H7 (cell line): ENCODE measurements at regions not wholly inside any gene's neighbourhood (a gene's known extent, or its start where the extent isn't known, plus 50 kb on each side); places are given as distances from the start of the nearest gene placed in this dataset.
"Not testable (repeated sequence)": the region's sequence is repeated elsewhere in the genome, so short reads cannot be mapped to it uniquely, and the experiment has no call there.

Source experiments
- DNase-seq: peaks from one replicate; pipeline ENCODE4 v3.0.0; 2012
- H3K27me3 ChIP-seq: 2 replicates; pipeline ENCODE4 v1.6.0; 2011; ENCODE audit warnings: mild to moderate bottlenecking, low read length; ENCODE audit not compliant: control insufficient read depth, insufficient read depth
- H3K36me3 ChIP-seq: replicated peaks from 2 replicates; pipeline ENCODE4 v1.5.1; 2011; ENCODE audit warnings: low read length; ENCODE audit not compliant: control insufficient read depth, insufficient read depth
- H3K4me3 ChIP-seq: 2 replicates; pipeline ENCODE4 v1.5.1; 2011; ENCODE audit warnings: low read depth, mild to moderate bottlenecking, control low read depth, low read length, moderate library complexity; ENCODE audit not compliant: insufficient read depth

DNA sequence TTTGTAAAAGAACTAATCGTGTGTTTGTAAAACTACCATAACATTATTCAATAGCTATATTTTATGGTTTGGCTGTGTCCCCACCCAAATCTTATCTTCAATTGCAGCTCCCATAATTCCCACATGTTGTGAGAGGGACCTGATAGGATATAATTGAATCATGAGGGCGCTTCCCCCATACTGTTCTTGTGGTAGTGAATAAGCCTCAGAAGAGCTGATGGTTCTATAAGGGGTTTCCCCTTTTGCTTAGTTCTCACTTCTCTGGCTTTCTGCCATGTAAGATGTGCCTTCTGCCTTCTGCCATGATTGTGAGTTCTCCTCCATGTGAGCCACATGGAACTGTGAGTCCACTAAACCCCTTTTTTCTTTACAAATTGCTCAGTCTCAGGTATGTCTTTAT, 1372.3 kb downstream of the AMY1C start:
- Histone ChIP-seq H3K36me3 (no peaks in the 10 kb centered on the region), H3K4me3 (no peak overlapping the region), H3K27me3 (no peaks in the 10 kb centered on the region)
- DNase-seq = no peak

DNA sequence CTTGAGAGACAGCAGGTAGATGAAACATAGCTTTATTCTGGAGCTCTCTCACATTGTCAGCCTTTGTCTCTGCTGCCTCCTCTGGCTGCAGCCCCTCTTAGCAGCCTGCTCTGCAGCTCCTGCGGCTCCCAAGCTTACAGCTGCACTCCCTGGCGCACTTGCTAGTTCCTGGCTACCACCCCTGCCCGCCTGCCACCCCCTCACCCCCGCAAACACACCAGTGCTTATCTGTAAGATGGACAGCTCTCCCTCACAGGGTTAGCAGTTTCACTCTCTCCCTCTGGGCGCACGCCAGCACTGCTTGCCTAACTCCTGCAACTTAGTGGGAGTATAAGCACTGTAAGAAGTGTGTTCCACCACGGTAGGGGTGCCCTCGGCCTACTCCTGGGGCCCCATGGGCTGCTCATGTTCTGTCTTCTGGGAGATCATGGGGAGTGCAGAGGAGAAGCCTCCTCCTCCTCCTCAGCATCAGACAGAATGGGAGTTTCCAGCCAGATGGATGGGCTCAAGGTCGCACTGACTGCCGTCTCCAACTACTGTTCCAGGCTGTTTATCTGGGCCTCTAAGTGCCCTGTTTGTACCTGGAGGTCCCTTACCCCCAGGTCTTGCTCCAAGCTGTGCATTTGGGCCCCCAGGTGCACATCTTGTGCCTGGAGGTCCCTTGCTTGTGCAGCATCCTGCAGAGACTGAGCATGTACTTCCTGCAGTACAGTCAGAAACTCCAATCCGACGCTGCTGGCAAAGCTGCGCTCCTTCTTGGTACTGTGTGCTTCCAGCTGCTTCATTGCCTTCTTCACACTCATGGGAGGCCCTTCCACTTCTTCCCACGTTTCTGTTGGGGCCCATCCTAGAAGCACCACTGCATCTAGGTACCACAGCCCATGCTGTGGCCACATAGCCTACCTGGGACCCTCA, 1388.1 kb downstream of the AMY1C start:
- Histone ChIP-seq H3K27me3 (no peaks in the 10 kb centered on the region), H3K4me3 (no peak overlapping the region), H3K36me3 (no peaks in the 10 kb centered on the region)
- DNase-seq = peak; percentile 57

DNA sequence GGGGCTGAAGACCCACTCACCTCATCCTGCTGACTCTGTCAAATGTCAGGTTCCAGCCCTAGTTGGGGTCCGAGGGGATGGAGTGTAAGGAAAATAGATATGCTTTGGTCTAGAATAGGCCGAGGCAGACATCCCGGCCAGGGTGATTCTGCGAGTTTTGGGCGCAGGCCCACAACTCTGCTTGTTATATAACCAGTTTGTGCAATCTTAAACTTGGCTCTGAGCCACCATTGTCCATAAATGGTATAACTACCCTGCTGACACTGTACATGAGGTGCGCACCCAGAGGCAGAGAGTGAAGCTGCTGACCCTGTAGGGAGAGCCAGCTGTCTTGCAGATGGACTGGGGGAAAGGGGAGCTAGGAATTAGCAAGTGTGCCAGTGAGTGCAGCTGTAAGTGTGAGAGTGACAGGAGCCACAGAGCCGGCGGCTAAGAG, 1388.8 kb downstream of the AMY1C start:
- no peaks in the 10 kb centered on the region for H3K36me3 ChIP-seq
- no peaks in the 10 kb centered on the region for H3K27me3 ChIP-seq
- no peak for DNase-seq
- no peak overlapping the region for H3K4me3 ChIP-seq

DNA sequence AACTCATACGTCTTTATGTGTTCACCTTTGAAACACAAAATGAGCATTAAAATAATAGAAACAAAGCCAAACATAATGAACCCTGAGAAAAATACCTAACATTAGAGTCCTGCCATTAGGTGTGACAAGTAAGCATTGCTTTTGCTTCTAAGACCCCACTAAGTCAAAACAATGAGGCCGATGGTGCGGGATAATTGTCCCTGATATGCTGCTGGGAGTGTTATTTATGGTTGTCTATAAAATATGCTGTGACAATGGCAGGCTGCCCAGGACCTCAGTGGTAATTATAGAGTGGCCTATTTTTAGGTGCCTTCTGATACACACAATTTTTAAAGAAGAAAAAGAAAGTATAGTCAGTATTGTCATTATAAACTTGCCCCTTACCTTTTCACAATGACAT, 1423.1 kb downstream of the AMY1C start:
- no peaks in the 10 kb centered on the region for H3K36me3 ChIP-seq
- no peak for DNase-seq
- no peaks in the 10 kb centered on the region for H3K27me3 ChIP-seq
- no peak overlapping the region for H3K4me3 ChIP-seq

DNA sequence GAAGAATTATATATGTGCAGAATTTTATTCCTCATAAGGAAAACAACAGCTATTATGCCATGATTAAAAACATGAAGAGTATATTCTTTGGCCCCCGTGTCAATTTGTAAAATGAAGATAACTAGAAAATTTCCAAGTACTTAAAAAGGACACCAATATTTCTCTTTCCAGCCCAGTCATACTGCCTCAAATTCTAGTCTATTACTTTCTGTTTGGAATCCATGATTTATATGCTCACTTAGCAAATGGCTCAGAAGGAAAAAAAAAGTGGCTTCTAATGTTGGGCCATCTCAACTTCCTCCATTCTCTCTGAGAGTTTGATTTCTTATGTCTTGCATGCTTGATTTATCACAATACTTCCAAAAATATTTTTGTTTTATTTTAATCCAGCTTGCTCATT, 1431.1 kb downstream of the AMY1C start:
- Histone ChIP-seq H3K27me3 (no peaks in the 10 kb centered on the region), H3K4me3 (no peak overlapping the region), H3K36me3 (no peaks in the 10 kb centered on the region)
- no peak for DNase-seq

DNA sequence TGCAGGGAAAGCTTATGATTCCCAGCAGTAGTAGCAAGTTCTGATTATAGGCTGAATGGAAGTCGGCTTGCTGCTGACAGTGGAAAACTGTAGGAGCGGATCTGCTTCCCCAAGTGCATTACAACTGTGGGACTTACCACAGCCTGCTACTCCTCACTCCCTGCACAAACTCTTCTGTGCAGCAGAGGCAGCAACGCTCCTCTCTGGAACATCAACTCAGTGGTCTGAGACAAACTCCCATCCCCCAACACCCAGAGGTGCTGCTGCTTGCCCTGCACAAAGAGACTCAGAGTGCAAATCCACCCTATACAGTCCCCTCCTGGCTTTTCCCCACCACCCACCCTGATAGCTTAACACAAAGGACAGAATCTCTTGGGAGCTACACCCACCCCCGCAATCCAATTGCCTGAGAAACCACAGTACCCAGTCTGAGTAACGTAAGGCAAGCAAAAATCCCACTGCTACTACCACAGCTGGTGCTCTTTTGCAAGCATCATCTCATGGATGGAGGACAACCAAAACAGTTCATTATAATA, 1455.2 kb downstream of the AMY1C start:
- Histone ChIP-seq H3K27me3 (no peaks in the 10 kb centered on the region), H3K36me3 (no peaks in the 10 kb centered on the region), H3K4me3 (no peak overlapping the region)
- DNase-seq = peak; percentile 10

DNA sequence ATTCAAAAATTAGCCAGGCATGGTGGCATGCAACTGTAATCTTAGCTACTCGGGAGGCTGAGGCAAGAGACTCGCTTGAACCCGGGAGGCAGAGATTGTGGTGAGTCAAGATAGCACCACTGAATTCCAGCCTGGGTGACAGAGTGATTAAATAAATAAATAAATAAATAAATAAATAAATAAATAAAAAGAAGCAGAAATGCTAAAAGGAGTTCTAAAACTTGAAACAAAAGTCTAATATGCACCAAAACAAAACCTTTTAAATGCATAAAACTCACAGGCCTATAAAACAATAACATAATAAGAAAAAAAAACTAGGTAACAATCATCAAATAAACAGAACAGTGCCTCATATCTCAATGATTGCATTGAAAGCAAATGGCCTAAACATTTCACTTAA, 1458.9 kb downstream of the AMY1C start:
- H3K27me3 ChIP-seq = no peaks in the 10 kb centered on the region
- no peaks in the 10 kb centered on the region for H3K36me3 ChIP-seq
- DNase-seq = no peak
- no peak overlapping the region for H3K4me3 ChIP-seq

DNA sequence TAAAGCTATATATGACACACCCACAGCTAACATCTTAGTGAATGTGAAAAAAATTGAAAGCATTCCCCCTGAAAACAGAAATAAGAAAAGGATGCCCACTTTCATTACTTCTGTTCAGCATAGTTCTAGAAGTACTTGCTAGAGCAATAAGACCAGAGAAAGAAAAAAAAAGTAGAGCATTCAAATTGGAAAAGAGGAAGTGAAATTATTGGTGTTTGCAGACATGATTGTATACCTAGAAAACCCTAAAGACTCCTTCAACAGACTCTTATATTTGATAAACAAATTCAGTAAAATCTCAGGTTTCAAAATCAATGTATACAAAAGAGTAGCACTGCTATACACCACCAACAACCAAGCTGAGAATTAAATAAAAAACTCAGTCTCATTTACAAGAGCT, 1461.0 kb downstream of the AMY1C start:
- H3K27me3 ChIP-seq = no peaks in the 10 kb centered on the region
- no peaks in the 10 kb centered on the region for H3K36me3 ChIP-seq
- H3K4me3 ChIP-seq = no peak overlapping the region
- DNase-seq = no peak

DNA sequence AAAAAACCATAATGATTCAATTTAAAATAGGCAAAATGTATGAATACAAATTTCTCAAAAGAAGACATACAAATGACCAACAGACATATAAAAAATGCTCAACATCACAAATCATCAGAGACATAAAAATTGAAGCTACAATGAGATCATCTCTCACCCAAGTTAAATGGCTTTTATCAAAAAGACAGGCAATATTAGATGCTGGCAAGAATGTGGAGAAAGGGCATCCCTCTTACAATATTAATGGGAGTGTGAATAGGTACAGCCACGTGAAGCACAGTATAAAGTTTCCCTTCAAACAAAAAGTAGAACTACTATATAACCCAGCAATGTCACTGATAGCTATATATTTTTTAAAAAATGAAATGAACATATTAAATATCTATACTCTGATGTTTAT, 1481.7 kb downstream of the AMY1C start:
- no peak for DNase-seq
- H3K27me3 ChIP-seq = no peaks in the 10 kb centered on the region
- no peak overlapping the region for H3K4me3 ChIP-seq
- H3K36me3 ChIP-seq = no peaks in the 10 kb centered on the region

DNA sequence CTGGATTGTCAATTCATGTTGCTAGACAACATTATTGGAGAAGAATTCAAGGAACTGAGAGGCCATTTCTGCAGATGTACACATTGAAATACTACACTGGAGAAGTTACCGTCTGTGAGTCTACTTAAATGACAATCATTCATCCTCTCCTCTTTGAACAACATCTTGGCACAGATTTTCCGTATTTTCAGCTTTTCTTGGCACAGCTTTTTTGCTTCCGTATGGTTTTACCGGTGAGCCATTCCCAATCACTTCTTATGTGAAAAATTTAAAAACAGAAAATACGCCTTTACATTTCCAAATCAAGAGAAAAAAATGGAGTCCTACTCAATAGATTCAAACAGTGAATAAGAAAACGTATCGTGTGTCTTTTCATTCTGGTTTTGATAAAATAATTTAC, 1493.7 kb downstream of the AMY1C start:
- no peaks in the 10 kb centered on the region for H3K36me3 ChIP-seq
- H3K27me3 ChIP-seq = no peaks in the 10 kb centered on the region
- no peak for DNase-seq
- H3K4me3 ChIP-seq = no peak overlapping the region

DNA sequence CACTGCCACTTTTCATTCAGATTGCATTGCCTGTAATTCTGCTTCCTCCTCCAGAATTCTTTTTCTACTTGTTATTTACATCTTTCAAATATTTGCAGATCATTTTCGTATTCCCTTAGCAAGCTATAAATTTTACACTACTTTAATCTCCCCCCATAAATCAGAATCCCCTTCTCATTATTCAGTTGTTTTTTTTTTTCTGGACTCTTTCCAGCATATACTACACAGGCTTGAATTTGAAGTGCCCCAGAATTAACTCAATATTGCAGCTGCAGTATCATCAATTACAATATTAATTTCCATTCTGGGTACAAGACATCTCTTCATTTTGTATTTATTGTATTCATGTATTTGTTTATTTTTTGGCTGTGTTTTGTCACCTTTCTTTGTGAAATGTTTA, 1494.3 kb downstream of the AMY1C start:
- no peak for DNase-seq
- Histone ChIP-seq H3K36me3 (no peaks in the 10 kb centered on the region), H3K27me3 (no peaks in the 10 kb centered on the region), H3K4me3 (no peak overlapping the region)

DNA sequence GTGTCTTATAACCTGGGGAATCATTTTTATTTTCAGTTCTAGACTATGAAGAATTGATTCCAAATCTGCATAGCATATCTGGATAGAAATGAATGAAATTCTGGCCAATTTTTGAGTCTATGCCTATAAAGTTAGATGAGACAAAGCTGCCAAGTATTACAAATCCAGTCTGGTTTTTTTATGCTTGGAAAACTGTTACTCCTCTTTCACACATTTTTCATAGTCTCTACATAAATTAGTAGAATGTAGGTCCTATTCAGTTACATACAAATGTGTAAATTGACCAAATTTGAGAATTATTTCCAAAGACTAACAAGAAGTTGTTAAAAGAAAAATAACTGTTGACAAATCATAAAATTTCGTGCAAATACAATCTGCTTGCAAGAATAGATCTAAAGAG, 1505.2 kb downstream of the AMY1C start:
- H3K4me3 ChIP-seq = no peak overlapping the region
- H3K27me3 ChIP-seq = no peaks in the 10 kb centered on the region
- no peak for DNase-seq
- H3K36me3 ChIP-seq = no peaks in the 10 kb centered on the region

DNA sequence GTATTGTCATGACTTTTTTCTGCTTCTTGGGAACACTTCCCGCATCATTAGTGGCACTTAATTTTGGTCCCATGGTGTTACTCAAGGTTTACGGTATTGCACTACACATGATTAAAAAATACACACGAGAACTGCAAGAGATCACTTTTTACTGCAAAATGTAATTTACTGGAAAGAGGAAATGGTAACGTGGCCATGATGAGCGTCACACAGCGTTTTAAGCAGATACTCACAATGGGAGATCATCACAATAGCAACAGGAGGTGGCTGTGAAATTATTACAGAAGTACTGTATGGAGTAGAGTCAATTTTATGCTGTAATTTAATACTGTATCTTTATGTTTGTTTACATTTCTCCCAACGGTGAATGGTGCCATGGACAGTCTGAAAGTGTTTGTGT, 1510.3 kb downstream of the AMY1C start:
- H3K36me3 ChIP-seq = no peaks in the 10 kb centered on the region
- no peak overlapping the region for H3K4me3 ChIP-seq
- no peak for DNase-seq
- H3K27me3 ChIP-seq = no peaks in the 10 kb centered on the region

DNA sequence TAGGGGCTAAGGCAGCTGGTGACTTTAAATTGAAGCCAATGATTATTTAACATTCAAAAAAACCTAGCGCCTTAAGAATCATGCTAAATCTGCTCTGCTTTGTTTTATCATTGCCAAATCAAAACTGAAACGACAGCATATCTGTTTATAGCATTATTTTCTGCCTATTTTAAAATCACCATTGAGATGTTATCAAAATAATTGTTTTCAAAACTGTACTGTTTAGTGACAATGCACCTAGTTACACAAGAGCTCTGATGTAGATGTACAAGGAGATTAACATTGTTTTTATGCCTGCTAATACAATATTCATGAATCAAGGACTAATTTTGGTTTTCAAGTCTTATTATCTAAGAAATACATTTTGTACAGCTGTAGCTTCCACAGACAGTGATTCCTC, 1521.3 kb downstream of the AMY1C start:
- Histone ChIP-seq H3K27me3 (no peaks in the 10 kb centered on the region), H3K4me3 (no peak overlapping the region), H3K36me3 (no peaks in the 10 kb centered on the region)
- DNase-seq = no peak

DNA sequence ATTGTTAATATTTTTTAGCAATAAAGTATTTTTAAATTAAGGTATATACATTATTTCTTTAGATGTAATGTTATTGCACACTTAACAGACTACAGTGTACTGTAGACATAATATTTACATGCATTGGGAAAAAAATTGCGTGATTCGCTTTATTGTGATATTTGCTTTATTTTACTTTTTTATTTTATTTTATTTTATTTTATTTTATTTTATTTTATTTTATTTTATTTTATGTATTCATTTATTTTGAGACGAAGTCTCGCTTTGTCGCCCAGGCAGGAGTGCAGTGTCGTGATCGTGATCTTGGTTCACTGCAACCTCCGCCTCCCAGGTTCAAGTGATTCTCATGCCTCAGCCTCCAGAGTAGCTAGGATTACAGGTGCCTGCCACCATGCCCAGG, 1522.7 kb downstream of the AMY1C start:
- H3K36me3 ChIP-seq, H3K27me3 ChIP-seq, H3K4me3 ChIP-seq, DNase-seq: not testable (repeated sequence)
